HG03280 (cell line): ENCODE measurements at regions not wholly inside any gene's neighbourhood (a gene's known extent, or its start where the extent isn't known, plus 50 kb on each side); places are given as distances from the start of the nearest gene placed in this dataset.

Source experiments
- ATAC-seq: cut with Tn5 transposase; IDR thresholded peaks from one replicate; pipeline ENCODE4 v1.9.1; 2021; ENCODE audit warnings: mild to moderate bottlenecking, moderate library complexity; ENCODE audit not compliant: unreplicated experiment

DNA sequence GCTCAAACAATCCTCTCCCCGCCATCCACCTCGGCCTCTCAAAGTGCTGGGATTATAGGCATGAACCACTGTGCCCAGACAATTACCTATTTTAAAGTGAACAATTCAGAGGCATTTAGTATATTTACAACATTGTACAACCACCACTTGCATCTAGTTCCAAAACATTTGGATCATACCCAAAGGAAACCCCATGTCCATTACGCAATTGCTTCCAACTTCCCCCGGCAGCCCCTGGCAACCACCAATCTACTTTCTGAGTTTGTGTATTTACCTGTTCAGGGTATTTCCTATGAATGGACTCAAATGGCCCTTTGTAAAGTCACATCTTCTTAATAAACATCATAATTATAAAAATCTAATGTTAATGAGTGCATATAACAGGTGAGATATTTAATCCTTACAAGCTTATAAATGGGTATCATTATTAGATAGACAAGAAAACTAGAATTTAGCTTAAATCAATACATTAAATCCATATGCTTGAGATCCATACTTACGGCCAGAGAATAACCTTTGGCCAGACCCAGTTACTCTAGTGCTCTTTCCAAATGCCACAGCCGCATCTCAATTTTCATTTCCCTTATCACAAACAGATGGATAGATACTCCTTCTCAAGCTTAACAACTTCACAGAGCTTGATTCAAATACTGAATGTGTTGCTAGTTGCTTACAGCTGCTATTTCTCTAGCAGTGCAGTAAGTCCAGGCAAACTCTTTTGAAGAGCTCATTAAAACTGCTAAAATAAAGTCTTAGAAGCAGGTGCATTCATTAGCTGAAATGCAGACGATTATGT is 133.4 kb upstream of the MKLN1 start:
- no peak for ATAC-seq

- no peak for ATAC-seq
Observed at GRCh38 chr7:131196803-131197202, 130.9 kb upstream of the MKLN1 start.

GRCh38 chr7:131197920-131198615 is 129.6 kb upstream of the MKLN1 start:
- no peak for ATAC-seq

- ATAC-seq: no peak
Observed at GRCh38 chr7:131202451-131202850, 125.2 kb upstream of the MKLN1 start.

DNA sequence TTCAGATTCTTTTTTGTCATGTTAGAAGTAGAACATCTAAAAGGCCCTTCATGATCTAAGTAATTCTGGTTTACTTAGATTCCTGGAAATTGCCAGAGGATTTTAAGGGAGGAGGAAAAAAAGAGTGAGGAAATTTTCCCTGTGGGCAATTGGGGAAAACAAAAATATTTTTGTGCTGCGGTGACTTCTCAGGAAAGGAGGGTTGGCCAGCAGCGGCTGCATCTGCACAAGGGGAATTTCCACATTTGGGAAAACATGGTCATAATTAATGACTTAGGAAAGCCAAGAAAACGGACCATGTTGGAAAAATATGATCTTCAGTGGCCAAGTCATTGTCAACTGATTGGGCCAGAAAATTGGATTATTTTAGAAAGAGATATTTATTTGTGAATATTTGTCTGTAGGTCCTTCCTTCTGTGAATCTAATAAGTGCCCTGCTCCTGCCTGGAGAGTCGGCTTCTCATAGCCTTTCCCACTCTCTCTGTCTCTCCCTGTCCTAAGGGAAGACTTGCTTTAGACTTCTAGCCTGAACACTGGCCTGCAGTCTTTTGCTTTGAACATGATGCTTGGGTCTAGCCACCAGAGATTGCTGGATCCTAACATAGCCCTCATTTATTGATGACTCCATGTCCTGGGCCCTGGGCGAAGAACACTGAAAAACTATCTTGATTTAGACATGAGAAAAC is 124.2 kb upstream of the MKLN1 start:
- ATAC-seq: no peak

DNA sequence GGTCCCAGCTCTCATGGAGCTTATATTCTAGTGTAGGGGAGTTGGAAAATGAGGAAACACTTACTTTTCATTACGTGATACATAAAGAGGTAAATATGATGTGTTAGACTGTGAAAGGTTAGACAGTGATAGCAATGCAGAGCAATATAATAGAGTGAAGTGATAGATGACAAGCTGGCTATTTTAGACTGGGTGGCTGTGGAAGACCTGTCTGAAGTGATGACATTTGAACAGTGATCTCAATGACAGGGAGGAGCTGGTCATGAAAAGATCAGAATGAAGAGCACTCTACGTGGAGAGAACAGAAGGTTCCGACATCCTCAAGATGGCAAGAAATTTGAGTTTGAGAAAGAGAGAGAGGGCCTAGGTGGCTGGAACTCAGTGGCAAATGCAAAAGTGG is 118.9 kb upstream of the MKLN1 start:
- no peak for ATAC-seq

- ATAC-seq: no peak
Observed at GRCh38 chr7:131210618-131211017, 117.1 kb upstream of the MKLN1 start.

DNA sequence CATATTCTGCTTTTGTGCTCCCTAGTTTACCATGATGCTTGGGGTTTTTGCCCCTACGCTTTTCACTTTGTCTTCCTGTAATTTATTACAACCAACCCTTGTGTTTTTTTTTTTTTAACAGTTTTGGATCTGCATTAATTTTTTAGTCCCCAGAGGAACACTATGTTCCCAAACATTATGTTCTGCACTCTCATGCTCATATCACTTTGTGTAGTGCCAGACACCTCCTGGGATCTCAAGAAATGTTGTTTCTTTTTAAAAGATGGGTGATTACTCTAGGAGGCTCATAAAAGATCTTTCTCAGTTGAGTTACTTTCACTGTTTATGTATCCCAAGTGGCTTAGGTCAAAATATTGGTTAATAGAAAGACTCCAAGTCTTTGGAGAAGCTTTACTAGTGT is 116.2 kb upstream of the MKLN1 start:
- ATAC-seq: no peak

DNA sequence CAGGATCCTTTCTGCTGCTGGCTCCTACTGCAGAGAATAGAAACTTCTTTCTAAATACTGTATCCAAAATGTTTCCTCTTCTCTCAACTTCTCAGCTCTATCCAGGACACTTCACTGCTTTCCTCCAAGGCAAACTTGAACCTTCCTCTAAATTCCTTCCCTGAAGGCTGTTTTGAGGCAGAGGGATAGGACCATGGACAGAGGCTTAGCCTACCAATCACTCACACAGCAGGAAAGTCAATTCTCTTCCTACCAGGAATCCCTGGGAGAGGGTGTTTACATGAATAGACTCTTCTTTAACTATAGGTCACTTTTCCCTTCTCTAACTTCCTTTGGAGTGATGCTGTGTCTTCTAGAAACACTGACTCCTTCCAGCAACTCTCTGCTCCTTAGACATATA is 115.6 kb upstream of the MKLN1 start:
- no peak for ATAC-seq

GRCh38 chr7:131218727-131219128 is 108.9 kb upstream of the MKLN1 start:
- no peak for ATAC-seq

DNA sequence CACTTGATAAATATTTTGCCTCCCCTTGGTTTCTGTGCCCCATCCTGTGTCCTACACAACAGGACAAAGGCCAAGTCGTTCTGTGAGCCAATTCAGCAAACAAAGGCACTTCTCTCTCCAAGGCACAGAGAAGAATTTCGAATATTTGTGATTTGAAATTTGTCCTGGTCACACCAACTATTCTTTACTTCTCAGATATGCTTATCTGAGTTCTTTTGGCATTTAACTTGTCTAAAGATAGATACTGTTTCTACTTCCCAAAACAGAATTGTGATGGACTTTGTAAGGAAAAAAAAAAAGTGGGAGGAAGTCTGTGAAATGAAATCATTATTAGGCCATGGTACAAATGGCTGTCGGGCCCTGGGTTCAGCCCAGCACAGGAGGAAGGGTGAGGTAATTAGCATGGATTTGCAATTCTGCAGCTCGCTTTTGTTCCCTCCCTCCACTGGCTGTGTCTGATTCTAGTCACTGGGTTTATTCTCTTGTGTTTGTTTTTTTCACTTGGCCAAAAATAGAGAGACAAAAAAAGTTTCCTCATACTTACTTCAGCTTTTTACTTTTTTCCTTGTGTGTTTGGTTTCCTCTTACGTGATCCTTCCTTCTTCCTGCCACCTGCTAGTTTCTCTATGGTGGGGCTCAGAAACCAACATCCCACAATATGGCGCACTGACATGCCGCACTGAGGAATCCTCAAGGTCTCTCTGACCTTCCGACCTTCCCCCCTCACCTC is 108.2 kb upstream of the MKLN1 start:
- no peak for ATAC-seq

GRCh38 chr7:131221061-131221460 is 106.6 kb upstream of the MKLN1 start:
- ATAC-seq: no peak

- no peak for ATAC-seq
Observed at GRCh38 chr7:131222171-131222570, 105.5 kb upstream of the MKLN1 start.

DNA sequence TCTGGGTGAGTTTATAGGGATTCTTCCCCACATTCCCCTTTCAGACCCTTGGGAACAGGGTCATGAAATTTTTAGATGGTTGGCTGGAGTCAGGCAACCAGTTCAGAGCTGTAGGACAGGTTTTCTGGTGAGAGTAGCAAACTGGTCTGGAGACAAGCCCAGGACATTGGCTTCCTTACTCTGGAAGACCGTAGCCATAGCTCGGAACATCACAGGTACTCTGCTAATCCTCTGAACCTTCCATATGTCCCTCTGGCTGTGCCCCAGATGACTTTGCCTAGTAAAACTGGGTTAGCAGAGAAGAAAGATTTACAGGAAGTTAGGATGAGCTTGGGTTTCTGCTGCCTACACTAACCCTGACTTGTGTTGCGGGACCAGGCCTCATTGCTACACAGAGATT is 104.5 kb upstream of the MKLN1 start:
- ATAC-seq: no peak

GRCh38 chr7:131224996-131225395 is 102.7 kb upstream of the MKLN1 start:
- no peak for ATAC-seq

GRCh38 chr7:131225619-131226513 is 101.8 kb upstream of the MKLN1 start:
- no peak for ATAC-seq

DNA sequence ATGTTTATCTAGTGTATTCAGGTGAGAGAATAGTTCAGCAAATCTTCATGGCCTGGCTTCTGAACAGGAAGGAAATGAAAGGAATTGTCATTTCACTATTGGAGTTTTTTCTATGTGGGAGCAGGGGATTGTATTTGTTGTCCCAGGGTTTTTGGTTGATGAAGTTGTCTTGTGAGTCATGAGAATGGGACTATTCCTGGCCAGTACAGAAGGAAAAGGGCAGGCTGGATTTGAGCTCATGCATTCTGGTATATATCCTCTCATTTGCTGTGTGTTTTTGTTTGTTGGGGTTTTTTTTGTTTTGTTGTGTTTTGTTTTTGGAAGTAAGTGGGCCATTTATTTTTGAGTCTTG is 101.2 kb upstream of the MKLN1 start:
- ATAC-seq: no peak

- peak; percentile 78 for ATAC-seq
Observed at GRCh38 chr7:131231381-131232220, 96.1 kb upstream of the MKLN1 start.

- no peak for ATAC-seq
Observed at GRCh38 chr7:131232768-131233167, 94.9 kb upstream of the MKLN1 start.
